Fibroblast of lung (primary cell): ENCODE measurements at regions not wholly inside any gene's neighbourhood (a gene's known extent, or its start where the extent isn't known, plus 50 kb on each side); places are given as distances from the start of the nearest gene placed in this dataset.

Source experiments
- DNase-seq, 2 donors: peaks; one replicate each; pipeline versions ENCODE4 v3.0.0 to v3.0.0-alpha.2; 2010; ENCODE audit warnings: low read depth in 2 of 2
- H2AFZ ChIP-seq: 2 replicates; pipeline ENCODE4 v1.5.1; 2012; ENCODE audit warnings: low read length, control low read depth, inconsistent platforms
- H3K27ac ChIP-seq: 2 replicates; pipeline ENCODE4 v1.5.1; 2011; ENCODE audit warnings: low read length, control low read depth; ENCODE audit not compliant: insufficient read depth
- H3K27me3 ChIP-seq: 2 replicates; pipeline ENCODE4 v1.5.1; 2011; ENCODE audit warnings: mild to moderate bottlenecking, low read length; ENCODE audit not compliant: control insufficient read depth, insufficient read depth
- H3K36me3 ChIP-seq: 2 replicates; pipeline ENCODE4 v1.5.1; 2011; ENCODE audit warnings: low read length; ENCODE audit not compliant: control insufficient read depth, insufficient read depth
- H3K4me1 ChIP-seq: 2 replicates; pipeline ENCODE4 v1.5.1; 2011; ENCODE audit warnings: low read length; ENCODE audit not compliant: control insufficient read depth, insufficient read depth; ENCODE audit errors: extremely low read depth
- H3K4me2 ChIP-seq: 2 replicates; pipeline ENCODE4 v1.5.1; 2011; ENCODE audit warnings: low read length, control low read depth; ENCODE audit not compliant: insufficient read depth; ENCODE audit errors: extremely low read depth
- H3K4me3 ChIP-seq, 4 experiments: fragments of 200-600 bp in 1 of 4; sonication (generic) in 1 of 4; replicated peaks in 1 of 4; 2 replicates each; pipeline ENCODE4 v1.5.1; 2011 to 2016; ENCODE audit warnings: low read length in 4 of 4, low read depth in 3 of 4, mild to moderate bottlenecking in 3 of 4, control low read depth in 2 of 4, inconsistent platforms in 1 of 4, mixed read lengths in 1 of 4; ENCODE audit not compliant: insufficient read depth in 1 of 4; ENCODE audit errors: control extremely low read depth in 1 of 4
- H3K79me2 ChIP-seq: 2 replicates; pipeline ENCODE4 v1.5.1; 2012; ENCODE audit warnings: mild to moderate bottlenecking, low read length, inconsistent platforms; ENCODE audit not compliant: control insufficient read depth, insufficient read depth
- H3K9ac ChIP-seq: 2 replicates; pipeline ENCODE4 v1.5.1; 2011; ENCODE audit warnings: mild to moderate bottlenecking, low read length, control low read depth; ENCODE audit not compliant: insufficient read depth
- H3K9me3 ChIP-seq: 2 replicates; pipeline ENCODE4 v1.5.1; 2012; ENCODE audit warnings: low read depth, low read length; ENCODE audit not compliant: control insufficient read depth, insufficient read depth
- H4K20me1 ChIP-seq: 2 replicates; pipeline ENCODE4 v1.5.1; 2011; ENCODE audit warnings: low read length; ENCODE audit not compliant: control insufficient read depth, insufficient read depth; ENCODE audit errors: extremely low read depth
- CTCF ChIP-seq, 2 donors: IDR thresholded peaks in 1 of 2; conservative IDR thresholded peaks in 1 of 2; 1 replicate in 1 of 2; 2 replicates in 1 of 2; pipeline ENCODE4 v1.5.1; 2011 to 2012; ENCODE audit warnings: low read length in 2 of 2, control low read depth in 1 of 2, inconsistent platforms in 1 of 2, low read depth in 1 of 2, mild to moderate bottlenecking in 1 of 2
- EZH2 ChIP-seq: IDR thresholded peaks from 2 replicates; pipeline ENCODE4 v1.5.1; 2012; ENCODE audit warnings: low read length, control low read depth, mild to moderate bottlenecking; ENCODE audit errors: missing control alignments

GRCh38 chr5:107232788-107233187 lies 437.9 kb downstream of the EFNA5 start:
- no peaks in the 10 kb centered on the region for H3K4me1 ChIP-seq
- H3K79me2 ChIP-seq, result no peaks in the 10 kb centered on the region
- H2AFZ ChIP-seq, result no peak overlapping the region
- DNase-seq, result no peak
- H3K9ac ChIP-seq, result no peak overlapping the region
- H3K27ac ChIP-seq, result no peak overlapping the region
- TF ChIP-seq CTCF (conservative IDR thresholded peaks at IDR 0.05 in 1 of 2, IDR thresholded peaks at IDR 0.05 in 1 of 2; ENCODE audit: low read depth in 1 of 2, low read length in 2 of 2), result no peak
- TF ChIP-seq EZH2, result no peak
- H3K36me3 ChIP-seq, result no peaks in the 10 kb centered on the region
- no peaks in the 10 kb centered on the region for H3K9me3 ChIP-seq
- H3K4me2 ChIP-seq, result no peak overlapping the region
- no peaks in the 10 kb centered on the region for H3K27me3 ChIP-seq
- H4K20me1 ChIP-seq, result no peaks in the 10 kb centered on the region
- no peak overlapping the region for H3K4me3 ChIP-seq

DNA sequence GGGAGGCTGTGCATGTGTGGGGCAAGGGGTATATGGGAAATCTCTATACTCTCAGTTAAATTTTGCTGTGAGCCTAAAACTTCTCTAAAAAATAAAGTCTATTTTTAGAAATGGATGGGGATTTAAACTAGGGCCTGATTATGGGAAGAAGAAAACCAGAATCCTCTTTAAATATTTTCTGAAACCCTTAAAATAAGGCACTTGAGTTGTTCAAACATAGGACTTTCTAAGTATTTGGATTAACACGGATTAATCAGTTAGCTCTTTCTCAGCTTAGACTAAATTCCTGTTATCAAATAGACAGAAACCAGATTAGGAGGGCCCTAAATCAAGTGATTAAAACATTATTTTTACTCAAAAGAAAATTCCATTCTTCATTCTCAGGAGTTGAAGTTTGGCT lies 438.4 kb downstream of the EFNA5 start:
- no peaks in the 10 kb centered on the region for H4K20me1 ChIP-seq

GRCh38 chr5:107231191-107231590 lies 439.5 kb downstream of the EFNA5 start:
- Histone ChIP-seq H3K36me3 (no peaks in the 10 kb centered on the region), H3K9me3 (no peaks in the 10 kb centered on the region), H3K79me2 (no peaks in the 10 kb centered on the region), H3K4me1 (no peaks in the 10 kb centered on the region), H3K27me3 (no peaks in the 10 kb centered on the region), H3K27ac (no peak overlapping the region), H3K4me3 (no peak overlapping the region), H3K4me2 (no peak overlapping the region), H4K20me1 (no peaks in the 10 kb centered on the region), H3K9ac (no peak overlapping the region), H2AFZ (no peak overlapping the region)
- TF ChIP-seq EZH2, result no peak
- no peak for TF ChIP-seq CTCF (conservative IDR thresholded peaks at IDR 0.05 in 1 of 2, IDR thresholded peaks at IDR 0.05 in 1 of 2; ENCODE audit: low read depth in 1 of 2, low read length in 2 of 2)
- no peak for DNase-seq

More for the DNA sequence above, 438.4 kb downstream of the EFNA5 start:
- Histone ChIP-seq H3K9ac (no peak overlapping the region), H3K9me3 (no peaks in the 10 kb centered on the region), H3K27me3 (no peaks in the 10 kb centered on the region), H3K4me3 (no peak overlapping the region), H2AFZ (no peak overlapping the region), H3K27ac (no peak overlapping the region), H3K36me3 (no peaks in the 10 kb centered on the region), H3K79me2 (no peaks in the 10 kb centered on the region), H3K4me1 (no peaks in the 10 kb centered on the region), H3K4me2 (no peak overlapping the region)
- no peak for DNase-seq
- TF ChIP-seq CTCF (conservative IDR thresholded peaks at IDR 0.05 in 1 of 2, IDR thresholded peaks at IDR 0.05 in 1 of 2; ENCODE audit: low read depth in 1 of 2, low read length in 2 of 2), result no peak
- TF ChIP-seq EZH2, result no peak
